Body of pancreas (tissue), 4 donors: ENCODE measurements at regions not wholly inside any gene's neighbourhood (a gene's known extent, or its start where the extent isn't known, plus 50 kb on each side); places are given as distances from the start of the nearest gene placed in this dataset.

Experiments used
- ATAC-seq: fragments of 150-250 bp; one replicate; pipeline ENCODE4 v1.9.1; 2016
- DNase-seq, 4 donors: peaks; one replicate each; pipeline ENCODE4 v3.0.0-alpha.2; 2019
- H3K27ac ChIP-seq, 4 donors: fragments of 200-600 bp; sonication (generic); 1 replicate in 3 of 4; 2 replicates in 1 of 4; pipeline versions ENCODE4 v1.5.1 to v1.6.1; 2016 to 2019; ENCODE audit warnings: mild to moderate bottlenecking in 1 of 4, mixed read lengths in 1 of 4, moderate library complexity in 1 of 4
- H3K27me3 ChIP-seq, 2 donors: fragments of 200-600 bp; sonication (generic); one replicate each; pipeline ENCODE4 v1.6.0; 2016; ENCODE audit warnings: mild to moderate bottlenecking in 1 of 2
- H3K36me3 ChIP-seq, 2 donors: fragments of 200-600 bp; sonication (generic); replicated peaks in 1 of 2; 2 replicates each; pipeline ENCODE4 v1.5.1; 2016; ENCODE audit warnings: low read depth in 2 of 2; ENCODE audit not compliant: insufficient read depth in 1 of 2
- H3K4me1 ChIP-seq: fragments of 200-600 bp; sonication (generic); one replicate; pipeline ENCODE4 v1.6.0; 2016
- H3K4me3 ChIP-seq, 2 donors: fragments of 200-600 bp; sonication (generic); 1 replicate in 1 of 2; 2 replicates in 1 of 2; pipeline ENCODE4 v1.5.1; 2016 to 2019
- H3K9me3 ChIP-seq, 3 donors: fragments of 200-600 bp; sonication (generic); 1 replicate in 2 of 3; 2 replicates in 1 of 3; pipeline ENCODE4 v1.5.1; 2016
- CTCF ChIP-seq, 7 experiments: fragments of 450-650 bp in 4 of 7; fragments of 200-600 bp in 3 of 7; sonication (generic) in 3 of 7; IDR thresholded peaks; one replicate each; pipeline ENCODE4 v1.5.1; 2016 to 2019; ENCODE audit warnings: antibody characterized with exemption in 7 of 7
- POLR2A ChIP-seq, 3 donors: fragments of 450-650 bp; IDR thresholded peaks; one replicate each; pipeline ENCODE4 v1.6.1; 2016; ENCODE audit warnings: antibody characterized with exemption in 3 of 3, mild to moderate bottlenecking in 2 of 3
- WGBS, 2 donors: methylation state at CpG; one replicate each; pipeline ENCODE4 v1.1.5; 2017; 5-methylcytosine and 5-hydroxymethylcytosine counted together
- intact Hi-C: fragments of 100-400 bp; cut with DNase I; formaldehyde crosslinking; loops from one replicate; pipeline ENCODE4 v1.15.1; 2023

GRCh38 chr9:79465156-79465555 lies 106.6 kb upstream of the TLE4 start:
- no peaks in the 10 kb centered on the region for H3K27me3 ChIP-seq
- no peak for ATAC-seq
- no peaks in the 10 kb centered on the region for H3K36me3 ChIP-seq
- no peak for TF ChIP-seq CTCF (IDR thresholded peaks at IDR 0.05)
- no peak for TF ChIP-seq POLR2A (IDR thresholded peaks at IDR 0.05)
- intact Hi-C loops = no loop called here
- no peak overlapping the region for H3K27ac ChIP-seq
- no peak overlapping the region for H3K4me3 ChIP-seq
- no peaks in the 10 kb centered on the region for H3K9me3 ChIP-seq
- no peak for DNase-seq
- no peaks in the 10 kb centered on the region for H3K4me1 ChIP-seq

GRCh38 chr9:79469164-79469563 lies 102.6 kb upstream of the TLE4 start:
- Histone ChIP-seq H3K27me3 (no peaks in the 10 kb centered on the region), H3K27ac (no peak overlapping the region), H3K36me3 (no peaks in the 10 kb centered on the region), H3K9me3 (no peaks in the 10 kb centered on the region), H3K4me1 (no peaks in the 10 kb centered on the region), H3K4me3 (no peak overlapping the region)
- WGBS, 2 donors = 81 to 86% methylated on average over 2 of the region's 2 CpGs
- no peak for TF ChIP-seq CTCF (IDR thresholded peaks at IDR 0.05)
- intact Hi-C loops = no loop called here
- DNase-seq (no peak), ATAC-seq (no peak)

GRCh38 chr9:79470954-79471353 lies 100.8 kb upstream of the TLE4 start:
- 66 to 70% methylated on average over 2 of the region's 2 CpGs for WGBS, 2 donors
- intact Hi-C loops = no loop called here
- Histone ChIP-seq H3K4me1 (no peaks in the 10 kb centered on the region), H3K4me3 (no peak overlapping the region), H3K36me3 (no peaks in the 10 kb centered on the region), H3K27me3 (no peaks in the 10 kb centered on the region), H3K9me3 (no peaks in the 10 kb centered on the region), H3K27ac (no peak overlapping the region)
- DNase-seq = no peak
- no peak for ATAC-seq
- TF ChIP-seq CTCF (IDR thresholded peaks at IDR 0.05) (no peak), POLR2A (IDR thresholded peaks at IDR 0.05) (no peak)

- DNase-seq (peak; percentile 48 to 76 (median 59)), ATAC-seq (peak; percentile 45)
- Histone ChIP-seq H3K27me3 (no peaks in the 10 kb centered on the region), H3K4me3 (no peak overlapping the region), H3K4me1 (no peaks in the 10 kb centered on the region), H3K9me3 (no peaks in the 10 kb centered on the region), H3K27ac (no peak overlapping the region), H3K36me3 (no peaks in the 10 kb centered on the region)
- intact Hi-C loops = no loop called here
- peak in 6 of 7 experiments; percentile 16 to 43 (median 24) for TF ChIP-seq CTCF (IDR thresholded peaks at IDR 0.05)
- TF ChIP-seq POLR2A (IDR thresholded peaks at IDR 0.05) = no peak
- 82 to 96% methylated on average over 2 of the region's 2 CpGs for WGBS, 2 donors
Observed at GRCh38 chr9:79471580-79472543, 99.9 kb upstream of the TLE4 start.

- 85 to 89% methylated on average over 1 of the region's 1 CpG for WGBS, 2 donors
- Histone ChIP-seq H3K27ac (no peak overlapping the region), H3K27me3 (no peaks in the 10 kb centered on the region), H3K36me3 (no peaks in the 10 kb centered on the region), H3K4me1 (peaks cover 11% of the 10 kb centered on the region), H3K9me3 (no peaks in the 10 kb centered on the region), H3K4me3 (no peak overlapping the region)
- no peak for DNase-seq
- TF ChIP-seq CTCF (IDR thresholded peaks at IDR 0.05) (no peak), POLR2A (IDR thresholded peaks at IDR 0.05) (no peak)
- ATAC-seq = no peak
- intact Hi-C loops = no loop called here
Observed at GRCh38 chr9:79473704-79474103, 98.1 kb upstream of the TLE4 start.
